H9 (cell line): ENCODE measurements at regions not wholly inside any gene's neighbourhood (a gene's known extent, or its start where the extent isn't known, plus 50 kb on each side); places are given as distances from the start of the nearest gene placed in this dataset.

ENCODE experiments used
- DNase-seq: peaks from one replicate; pipeline ENCODE4 v3.0.0-alpha.2; 2017
- H2AFZ ChIP-seq: one replicate; pipeline ENCODE4 v1.6.1; 2013; ENCODE audit warnings: mild to moderate bottlenecking, low read length, control low read depth, moderate library complexity
- H2AK5ac ChIP-seq: 2 replicates; pipeline ENCODE4 v1.6.1; 2013; ENCODE audit warnings: low read length, control low read depth, mixed read lengths; ENCODE audit not compliant: insufficient read length
- H2BK120ac ChIP-seq: one replicate; pipeline ENCODE4 v1.6.1; 2013; ENCODE audit warnings: low read depth, mild to moderate bottlenecking, low read length, control low read depth, inconsistent platforms; ENCODE audit not compliant: poor library complexity, severe bottlenecking
- H2BK12ac ChIP-seq: 2 replicates; pipeline ENCODE4 v1.6.1; 2013; ENCODE audit warnings: low read length, control low read depth, mixed read lengths, low read depth; ENCODE audit not compliant: insufficient read length
- H2BK15ac ChIP-seq: 2 replicates; pipeline ENCODE4 v1.6.1; 2013; ENCODE audit warnings: low read depth, low read length, control low read depth
- H2BK20ac ChIP-seq: one replicate; pipeline ENCODE4 v1.6.1; 2013; ENCODE audit warnings: low read depth, mild to moderate bottlenecking, low read length, control low read depth, inconsistent platforms; ENCODE audit not compliant: poor library complexity, severe bottlenecking
- H2BK5ac ChIP-seq: 2 replicates; pipeline ENCODE4 v1.6.1; 2013; ENCODE audit warnings: low read length, control low read depth, mixed read lengths; ENCODE audit not compliant: insufficient read length
- H3K14ac ChIP-seq: 2 replicates; pipeline ENCODE4 v1.6.1; 2013; ENCODE audit warnings: low read length, control low read depth; ENCODE audit not compliant: insufficient read depth
- H3K18ac ChIP-seq: 2 replicates; pipeline ENCODE4 v1.6.1; 2013; ENCODE audit warnings: low read depth, mild to moderate bottlenecking, mixed read lengths, low read length, control low read depth; ENCODE audit not compliant: insufficient read length
- H3K23ac ChIP-seq: 2 replicates; pipeline ENCODE4 v1.6.1; 2013; ENCODE audit warnings: low read length, control low read depth, mixed read lengths, low read depth; ENCODE audit not compliant: insufficient read length
- H3K23me2 ChIP-seq: 2 replicates; pipeline ENCODE4 v1.6.1; 2013; ENCODE audit warnings: low read depth, mild to moderate bottlenecking, mixed read lengths, low read length, control low read depth; ENCODE audit not compliant: insufficient read length, poor library complexity, severe bottlenecking
- H3K27ac ChIP-seq: 2 replicates; pipeline ENCODE4 v1.5.1; 2013; ENCODE audit warnings: low read length, control low read depth, mixed read lengths, low read depth; ENCODE audit not compliant: insufficient read length
- H3K27me3 ChIP-seq: 2 replicates; pipeline ENCODE4 v1.6.1; 2013; ENCODE audit warnings: low read length, control low read depth, inconsistent platforms; ENCODE audit not compliant: insufficient read depth
- H3K4ac ChIP-seq: 2 replicates; pipeline ENCODE4 v1.6.1; 2013; ENCODE audit warnings: low read depth, mild to moderate bottlenecking, control low read depth, inconsistent platforms, low read length, moderate library complexity
- H3K4me1 ChIP-seq: 2 replicates; pipeline ENCODE4 v1.6.1; 2013; ENCODE audit warnings: low read length, control low read depth, inconsistent platforms; ENCODE audit not compliant: insufficient read depth
- H3K4me2 ChIP-seq: 2 replicates; pipeline ENCODE4 v1.6.1; 2013; ENCODE audit warnings: low read length, control low read depth, mixed read lengths; ENCODE audit not compliant: insufficient read length, insufficient read depth
- H3K56ac ChIP-seq: 2 replicates; pipeline ENCODE4 v1.6.1; 2013; ENCODE audit warnings: low read depth, mild to moderate bottlenecking, mixed read lengths, low read length, control low read depth; ENCODE audit not compliant: insufficient read length
- H3K79me1 ChIP-seq: 2 replicates; pipeline ENCODE4 v1.6.1; 2013; ENCODE audit warnings: low read depth, mild to moderate bottlenecking, moderate library complexity, low read length, control low read depth, inconsistent platforms; ENCODE audit not compliant: insufficient read depth, poor library complexity, severe bottlenecking
- H3K79me2 ChIP-seq: 2 replicates; pipeline ENCODE4 v1.6.1; 2013; ENCODE audit warnings: low read length, control low read depth, inconsistent platforms; ENCODE audit not compliant: insufficient read depth
- H3K9ac ChIP-seq: 2 replicates; pipeline ENCODE4 v1.6.1; 2013; ENCODE audit warnings: low read length, control low read depth, mixed read lengths; ENCODE audit not compliant: insufficient read length; ENCODE audit errors: extremely low read depth
- H3K9me3 ChIP-seq: one replicate; pipeline ENCODE4 v1.6.1; 2013; ENCODE audit warnings: low read depth, low read length, inconsistent platforms; ENCODE audit not compliant: control insufficient read depth
- H3T11ph ChIP-seq: one replicate; pipeline ENCODE4 v1.6.1; 2013; ENCODE audit warnings: mild to moderate bottlenecking, low read length, control low read depth, inconsistent platforms
- H4K20me1 ChIP-seq: one replicate; pipeline ENCODE4 v1.6.1; 2013; ENCODE audit not compliant: control insufficient read depth, insufficient read length, insufficient read depth
- H4K5ac ChIP-seq: 2 replicates; pipeline ENCODE4 v1.6.1; 2013; ENCODE audit warnings: low read depth, mild to moderate bottlenecking, mixed read lengths, low read length, control low read depth; ENCODE audit not compliant: insufficient read length
- H4K8ac ChIP-seq: replicated peaks from 2 replicates; pipeline ENCODE4 v1.6.1; 2013; ENCODE audit warnings: low read length, control low read depth, mixed read lengths, low read depth; ENCODE audit not compliant: insufficient read length
- H4K91ac ChIP-seq: 2 replicates; pipeline ENCODE4 v1.6.1; 2013; ENCODE audit warnings: low read depth, mild to moderate bottlenecking, moderate library complexity, mixed read lengths, low read length, control low read depth; ENCODE audit not compliant: insufficient read length
- H3K27ac Mint-ChIP-seq, 3 experiments: 2 replicates in 2 of 3; 3 replicates in 1 of 3; pipeline ENCODE4 v1.8.0; 2020 to 2021; ENCODE audit warnings: mixed read lengths in 3 of 3, mild to moderate bottlenecking in 1 of 3, moderate library complexity in 1 of 3
- H3K27me3 Mint-ChIP-seq: 2 replicates; pipeline ENCODE4 v1.8.0; 2021; ENCODE audit warnings: low read depth, mild to moderate bottlenecking, moderate library complexity, mixed read lengths
- H3K36me3 Mint-ChIP-seq, 3 experiments: 2 replicates in 2 of 3; 3 replicates in 1 of 3; pipeline ENCODE4 v1.8.0; 2020 to 2021; ENCODE audit warnings: low read depth in 3 of 3, mixed read lengths in 3 of 3; ENCODE audit not compliant: insufficient read depth in 1 of 3
- H3K4me1 Mint-ChIP-seq, 2 experiments: 2 replicates each; pipeline ENCODE4 v1.8.0; 2020; ENCODE audit warnings: mixed read lengths in 2 of 2
- H3K4me3 Mint-ChIP-seq, 2 experiments: 2 replicates in 1 of 2; 3 replicates in 1 of 2; pipeline ENCODE4 v1.8.0; 2020 to 2021; ENCODE audit warnings: mild to moderate bottlenecking in 2 of 2, mixed read lengths in 2 of 2, moderate library complexity in 1 of 2
- H3K9me3 Mint-ChIP-seq, 2 experiments: 2 replicates in 1 of 2; 3 replicates in 1 of 2; pipeline ENCODE4 v1.8.0; 2020; ENCODE audit warnings: mild to moderate bottlenecking in 2 of 2, mixed read lengths in 2 of 2, moderate library complexity in 1 of 2
- WGBS: extraction: QIAGEN DNeasy Blood & Tissue Kit; methylation state at CpG from one replicate; pipeline ENCODE4 v1.1.7; 2013; ENCODE audit warnings: missing lambda C conversion rate, low lambda C conversion rate, mixed read lengths; ENCODE audit not compliant: insufficient read length; ENCODE audit errors: extremely low coverage; 5-methylcytosine and 5-hydroxymethylcytosine counted together
- TF ChIP-seq, protein P1 (sequence below): fragments of 200-600 bp; sonication (generic); conservative IDR thresholded peaks from 3 replicates; pipeline ENCODE4 v1.8.0; 2021; ENCODE audit warnings: antibody characterized with exemption, mild to moderate bottlenecking

GRCh38 chr4:114494246-114494803, 104.3 kb upstream of the UGT8 start:
- TF ChIP-seq, protein P1, sequence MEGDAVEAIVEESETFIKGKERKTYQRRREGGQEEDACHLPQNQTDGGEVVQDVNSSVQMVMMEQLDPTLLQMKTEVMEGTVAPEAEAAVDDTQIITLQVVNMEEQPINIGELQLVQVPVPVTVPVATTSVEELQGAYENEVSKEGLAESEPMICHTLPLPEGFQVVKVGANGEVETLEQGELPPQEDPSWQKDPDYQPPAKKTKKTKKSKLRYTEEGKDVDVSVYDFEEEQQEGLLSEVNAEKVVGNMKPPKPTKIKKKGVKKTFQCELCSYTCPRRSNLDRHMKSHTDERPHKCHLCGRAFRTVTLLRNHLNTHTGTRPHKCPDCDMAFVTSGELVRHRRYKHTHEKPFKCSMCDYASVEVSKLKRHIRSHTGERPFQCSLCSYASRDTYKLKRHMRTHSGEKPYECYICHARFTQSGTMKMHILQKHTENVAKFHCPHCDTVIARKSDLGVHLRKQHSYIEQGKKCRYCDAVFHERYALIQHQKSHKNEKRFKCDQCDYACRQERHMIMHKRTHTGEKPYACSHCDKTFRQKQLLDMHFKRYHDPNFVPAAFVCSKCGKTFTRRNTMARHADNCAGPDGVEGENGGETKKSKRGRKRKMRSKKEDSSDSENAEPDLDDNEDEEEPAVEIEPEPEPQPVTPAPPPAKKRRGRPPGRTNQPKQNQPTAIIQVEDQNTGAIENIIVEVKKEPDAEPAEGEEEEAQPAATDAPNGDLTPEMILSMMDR = no peak

More at GRCh38 chr4:114494246-114494803, 104.3 kb upstream of the UGT8 start:
- Histone ChIP-seq H3K27me3 (no peaks in the 10 kb centered on the region), H4K91ac (no peak overlapping the region), H2BK20ac (no peak overlapping the region), H4K8ac (no peak overlapping the region), H3K9ac (no peak overlapping the region), H2BK15ac (no peak overlapping the region), H3K4ac (no peak overlapping the region), H2AK5ac (no peak overlapping the region), H2AFZ (no peak overlapping the region), H3K79me2 (no peaks in the 10 kb centered on the region), H2BK120ac (no peak overlapping the region), H4K20me1 (no peaks in the 10 kb centered on the region), H3K9me3 (no peaks in the 10 kb centered on the region), H3K27ac (no peak overlapping the region), H3K4me2 (no peak overlapping the region), H4K5ac (no peak overlapping the region), H3K79me1 (no peaks in the 10 kb centered on the region), H2BK12ac (no peak overlapping the region), H3K4me1 (no peaks in the 10 kb centered on the region; the same call in 1 of the 2 replicates), H3K14ac (no peak overlapping the region), H2BK5ac (no peak overlapping the region), H3K23me2 (no peaks in the 10 kb centered on the region), H3K56ac (no peak overlapping the region), H3K23ac (no peak overlapping the region), H3T11ph (no peak overlapping the region), H3K18ac (no peak overlapping the region)
- WGBS = no CpG with 5 or more reads among the region's 2 CpGs
- Mint-ChIP-seq H3K9me3 (peaks cover 24 to 43% of the 10 kb centered on the region in 2 experiments; a peak in 4 of 5 replicates), H3K27me3 (no peaks in the 10 kb centered on the region), H3K36me3 (peaks cover 29 to 39% (median 37%) of the 10 kb centered on the region in 3 experiments), H3K4me3 (peak overlapping the region; percentile 59 to 69), H3K27ac (peak overlapping the region; percentile 6 to 99 (median 98); a peak in 6 of 7 replicates), H3K4me1 (peaks cover 52 to 55% of the 10 kb centered on the region in 2 experiments)
- peak; percentile 61 for DNase-seq
